Neural progenitor cell (in vitro differentiated cells): ENCODE measurements at regions not wholly inside any gene's neighbourhood (a gene's known extent, or its start where the extent isn't known, plus 50 kb on each side); places are given as distances from the start of the nearest gene placed in this dataset.

ENCODE experiments used
- CTCF ChIP-seq: fragments of 200-600 bp; sonication (generic); IDR thresholded peaks from 2 replicates; pipeline ENCODE4 v1.5.1; 2017; ENCODE audit warnings: antibody characterized with exemption, mild to moderate bottlenecking
- EZH2 ChIP-seq: fragments of 200-600 bp; sonication (generic); IDR thresholded peaks from 2 replicates; pipeline ENCODE4 v1.6.1; 2017; ENCODE audit warnings: antibody characterized with exemption, mild to moderate bottlenecking, moderate library complexity

GRCh38 chr12:90479237-90479636 lies 475.7 kb downstream of the CCER1 start:
- TF ChIP-seq EZH2 = no peak
- no peak for TF ChIP-seq CTCF
